HG03432 (cell line): ENCODE measurements at regions not wholly inside any gene's neighbourhood (a gene's known extent, or its start where the extent isn't known, plus 50 kb on each side); places are given as distances from the start of the nearest gene placed in this dataset.

Source experiments
- ATAC-seq: cut with Tn5 transposase; IDR thresholded peaks from one replicate; pipeline ENCODE4 v1.9.1; 2021; ENCODE audit warnings: mild to moderate bottlenecking, moderate library complexity; ENCODE audit not compliant: unreplicated experiment

DNA sequence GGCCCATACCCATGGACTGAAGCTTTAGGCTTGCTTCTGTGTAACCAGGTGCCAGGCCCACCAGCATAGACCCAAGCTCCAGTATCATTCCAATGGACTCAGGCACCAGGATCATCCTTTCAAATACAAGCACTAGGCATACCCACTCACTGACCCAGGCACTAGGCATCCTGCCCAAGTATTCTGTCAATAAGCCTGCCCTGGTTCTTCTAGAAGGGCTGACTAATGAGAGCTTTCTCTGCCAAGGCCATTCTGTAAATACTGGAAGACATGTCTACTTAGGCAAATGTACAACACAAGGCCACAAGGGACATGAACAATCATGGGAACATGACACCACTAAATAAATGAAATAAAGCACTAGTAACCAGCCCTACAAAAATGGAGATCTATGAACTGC, 352.2 kb downstream of the FSCB start:
- no peak for ATAC-seq

- ATAC-seq: no peak
Observed at GRCh38 chr14:44154446-44154845, 352.6 kb downstream of the FSCB start.

GRCh38 chr14:44151130-44151820, 355.8 kb downstream of the FSCB start:
- ATAC-seq: no peak

GRCh38 chr14:44149597-44149996, 357.5 kb downstream of the FSCB start:
- ATAC-seq: peak; percentile 61

DNA sequence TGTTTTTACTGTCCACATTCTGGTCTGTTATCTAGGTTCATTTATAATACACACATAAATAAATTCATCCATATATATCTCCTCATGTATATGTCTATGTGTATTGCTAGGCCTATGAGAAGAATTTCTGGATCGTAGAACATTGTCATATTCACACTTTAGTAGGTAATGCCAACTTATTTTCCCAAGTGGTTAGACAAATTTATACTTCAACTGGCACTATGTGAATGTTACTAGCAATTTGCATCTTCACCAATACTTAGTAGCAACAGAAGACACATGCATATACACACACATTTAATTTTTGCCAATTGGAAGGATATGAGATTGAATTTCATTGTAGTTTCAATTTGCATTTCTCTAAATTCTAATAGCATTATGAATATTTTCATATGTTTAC, 365.1 kb downstream of the FSCB start:
- ATAC-seq: no peak

DNA sequence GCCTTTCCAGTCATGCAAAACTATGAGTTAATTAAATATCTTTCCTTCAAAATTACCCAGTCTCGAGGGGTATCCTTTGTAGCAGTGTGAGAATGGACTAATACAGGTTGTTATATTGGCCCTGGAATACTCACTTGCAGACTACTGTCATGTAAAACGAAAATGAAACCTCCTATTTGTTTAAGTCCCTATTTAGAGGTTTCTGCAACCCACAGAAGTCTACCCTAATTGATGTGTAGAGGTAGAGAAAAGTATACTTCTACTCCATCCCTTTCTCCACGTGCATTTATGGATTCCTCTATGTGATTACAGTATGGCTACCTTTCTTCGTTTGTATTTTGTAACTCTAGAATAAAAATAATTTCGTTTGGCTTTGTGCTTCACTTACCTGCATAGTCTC, 371.1 kb downstream of the FSCB start:
- peak; percentile 83 for ATAC-seq

DNA sequence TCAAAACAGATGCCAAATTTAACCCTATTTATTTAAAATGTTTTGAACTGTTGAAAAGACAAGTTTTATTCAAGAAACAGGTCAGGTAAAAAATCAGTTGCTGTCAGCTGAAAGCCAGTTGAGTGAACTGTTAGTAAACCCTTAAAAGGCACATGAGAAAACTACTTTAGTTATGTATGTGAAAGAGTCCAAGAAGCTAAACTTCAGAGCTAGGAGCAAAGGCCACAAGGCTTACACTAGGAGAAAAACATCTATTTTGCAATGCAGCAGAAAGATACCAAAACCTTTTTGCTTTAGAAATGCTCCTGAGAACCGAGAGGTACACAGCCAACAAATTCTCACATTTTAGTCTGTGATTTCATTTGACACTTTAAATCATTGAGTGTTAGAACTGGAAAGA, 375.2 kb downstream of the FSCB start:
- ATAC-seq: no peak

DNA sequence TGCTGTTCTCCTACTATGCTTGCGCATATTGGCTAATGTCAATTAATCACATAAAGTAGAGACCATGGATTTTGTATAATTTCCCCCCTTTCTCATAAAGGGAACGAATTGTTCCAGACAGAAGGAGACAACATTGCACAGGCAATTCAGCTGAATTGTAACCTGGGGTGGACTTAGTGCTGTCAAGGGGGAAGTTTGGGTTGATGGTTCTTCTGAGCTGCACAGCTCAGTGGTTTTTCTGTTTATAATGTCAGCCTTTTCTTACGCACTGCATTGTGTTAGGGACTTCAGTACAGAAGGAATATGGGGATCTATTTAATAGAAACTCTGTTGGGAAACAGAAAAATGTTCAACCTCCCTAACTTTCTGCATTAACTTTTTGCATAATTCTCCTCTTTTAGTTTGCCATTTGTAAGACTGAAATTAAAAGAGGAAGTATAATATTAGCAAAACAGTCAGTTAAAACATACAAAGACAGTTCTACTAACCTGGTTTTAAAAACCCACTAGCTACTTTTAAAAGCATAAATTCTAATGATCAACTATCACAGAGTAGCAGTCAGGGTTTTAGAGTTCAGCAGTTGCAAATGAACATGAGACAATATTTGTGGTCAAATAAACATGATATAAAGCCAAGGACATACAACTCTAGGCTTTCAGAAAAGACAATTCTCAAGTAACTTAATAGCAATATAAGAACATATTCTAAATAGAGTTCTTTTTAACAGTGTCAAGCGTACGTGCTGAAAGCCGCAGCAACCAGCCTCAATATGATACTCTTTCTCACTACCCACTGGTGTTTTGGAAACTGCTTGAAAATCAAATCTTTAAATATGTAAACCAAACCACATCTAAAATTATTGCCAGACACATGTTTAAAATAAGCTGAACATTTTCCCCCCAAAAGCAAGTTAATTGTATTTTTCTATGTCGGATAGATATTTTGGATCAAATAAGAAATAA, 393.0 kb downstream of the FSCB start:
- peak; percentile 52 for ATAC-seq

GRCh38 chr14:44112774-44113460, 394.2 kb downstream of the FSCB start:
- ATAC-seq: peak; percentile 32

GRCh38 chr14:44109036-44109435, 398.0 kb downstream of the FSCB start:
- no peak for ATAC-seq

GRCh38 chr14:44108601-44109000, 398.5 kb downstream of the FSCB start:
- no peak for ATAC-seq

- no peak for ATAC-seq
Observed at GRCh38 chr14:44107156-44107555, 399.9 kb downstream of the FSCB start.

DNA sequence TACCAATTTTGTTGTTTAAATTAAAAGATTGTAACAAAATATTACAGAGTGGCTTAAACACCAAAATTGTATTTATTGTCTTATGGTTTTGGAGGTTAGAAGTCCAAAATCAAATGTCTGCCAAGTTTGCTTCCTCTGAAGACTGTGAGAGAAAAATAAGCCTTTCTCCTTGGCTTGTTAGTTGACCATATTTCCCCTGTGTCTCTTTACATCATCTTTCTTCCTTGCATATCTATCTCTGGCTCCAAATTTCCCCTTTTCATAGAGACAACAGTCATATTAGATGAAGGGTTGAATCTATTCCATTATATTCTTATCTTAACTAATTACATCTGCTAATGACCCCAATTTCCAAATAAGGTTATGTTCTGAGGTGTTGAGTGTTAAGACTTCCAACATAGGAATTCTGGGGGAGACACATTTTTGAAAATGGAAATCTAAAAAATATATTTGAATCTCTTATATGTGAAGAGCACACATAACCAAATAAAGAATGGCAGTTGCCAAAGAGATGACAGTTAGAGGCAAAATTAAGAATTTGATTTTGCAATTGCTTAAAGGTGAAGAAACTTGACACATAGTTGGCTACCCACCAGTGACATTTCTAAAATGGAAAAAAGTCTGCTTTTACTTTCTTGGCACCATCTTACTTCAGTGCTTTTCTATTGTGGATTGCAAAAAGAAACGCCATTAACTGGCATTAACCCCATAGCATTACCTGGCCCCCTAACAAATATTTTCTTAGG, 407.2 kb downstream of the FSCB start:
- no peak for ATAC-seq

DNA sequence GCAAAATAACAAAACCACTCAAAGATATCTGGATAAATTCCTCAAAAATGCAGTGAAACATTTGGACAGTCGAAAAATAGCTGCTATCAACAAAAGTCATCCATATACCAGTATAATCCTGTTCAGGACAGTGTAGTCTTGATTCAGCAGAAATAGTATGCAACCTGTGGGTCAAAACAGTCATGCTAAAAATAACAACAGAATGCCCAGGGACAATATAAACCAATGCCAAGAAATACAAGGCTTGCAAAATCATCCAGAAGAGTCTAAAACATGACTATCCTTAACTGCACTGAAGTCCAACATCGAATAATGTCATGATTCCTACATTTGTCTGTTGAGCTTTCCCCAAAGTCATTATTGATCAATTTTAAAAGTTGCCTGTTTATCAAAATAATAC, 425.9 kb downstream of the FSCB start:
- no peak for ATAC-seq

DNA sequence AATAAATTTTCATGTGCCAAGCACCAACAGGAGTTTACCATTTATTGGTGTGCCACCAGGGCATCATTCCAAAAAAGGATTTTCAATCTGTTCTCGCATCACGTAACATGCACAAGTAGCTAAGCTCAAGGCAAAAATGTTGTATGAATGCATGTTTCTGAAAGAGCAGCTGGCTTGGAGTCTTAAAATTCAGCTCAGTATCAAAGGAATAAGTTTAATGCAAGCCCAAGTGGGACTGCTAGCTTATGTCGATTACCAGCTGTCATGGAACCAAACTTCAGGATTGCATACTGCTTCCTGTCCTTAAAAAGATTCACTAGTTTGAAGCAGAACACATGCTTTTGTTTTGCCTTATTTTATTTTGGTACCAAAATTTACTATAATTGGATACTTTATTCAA, 437.0 kb downstream of the FSCB start:
- no peak for ATAC-seq

DNA sequence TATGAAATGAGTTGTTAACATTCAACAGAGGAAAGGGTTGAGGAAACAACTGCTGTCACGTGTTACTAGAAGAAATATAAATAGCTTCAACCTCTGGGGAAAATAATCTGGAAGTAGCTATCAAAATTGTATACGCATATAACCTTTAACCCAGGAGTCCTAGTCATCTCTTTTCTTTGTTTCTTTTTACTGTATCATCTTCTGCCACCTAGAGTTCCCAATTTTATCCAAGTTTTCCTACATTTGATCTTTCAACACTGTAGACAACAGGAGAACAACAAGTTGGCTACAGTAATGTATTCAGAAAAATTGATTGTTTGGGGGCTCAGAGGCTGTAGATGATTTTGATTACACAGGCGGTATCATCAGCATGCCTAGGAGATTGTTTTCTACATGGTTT, 453.7 kb downstream of the FSCB start:
- ATAC-seq: no peak

DNA sequence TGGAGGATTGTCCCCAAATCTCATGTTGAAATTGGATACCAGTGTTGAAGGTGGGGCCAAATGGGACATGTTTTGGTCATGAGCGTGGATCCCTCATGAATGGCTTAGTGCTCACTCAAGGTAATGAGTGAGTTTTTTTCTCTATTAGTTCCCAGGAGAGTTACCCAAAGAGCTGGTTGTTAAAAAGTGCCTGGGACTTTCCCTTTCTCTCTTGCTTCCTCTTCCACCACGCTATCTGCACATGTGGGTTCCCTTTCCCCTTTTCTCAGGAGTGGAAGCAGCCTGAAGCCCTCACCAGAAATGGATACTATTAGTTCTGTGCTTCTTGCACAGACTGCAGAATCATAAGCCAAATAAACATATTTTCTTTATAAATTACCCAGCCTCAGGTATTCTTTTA, 465.4 kb downstream of the FSCB start:
- peak; percentile 72 for ATAC-seq

GRCh38 chr14:44040561-44040960, 466.5 kb downstream of the FSCB start:
- no peak for ATAC-seq

DNA sequence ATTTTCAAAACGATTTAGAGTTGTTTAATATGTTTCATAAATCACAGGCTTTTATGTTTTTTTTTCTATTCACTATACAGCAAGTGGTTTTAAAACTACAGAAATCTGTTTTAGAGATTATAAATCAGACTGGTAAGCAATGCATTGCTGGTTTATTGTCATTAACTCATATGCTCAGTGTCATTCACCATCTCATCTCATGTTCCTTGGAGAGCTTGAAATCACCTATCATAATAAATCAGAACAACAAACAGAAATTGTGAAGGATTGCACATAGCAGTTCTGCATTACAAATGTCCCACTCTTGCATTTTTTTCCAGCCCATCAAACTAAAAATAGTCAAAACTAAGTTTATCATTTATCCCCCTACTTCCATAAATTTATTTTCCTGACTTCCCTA, 470.8 kb downstream of the FSCB start:
- ATAC-seq: no peak

DNA sequence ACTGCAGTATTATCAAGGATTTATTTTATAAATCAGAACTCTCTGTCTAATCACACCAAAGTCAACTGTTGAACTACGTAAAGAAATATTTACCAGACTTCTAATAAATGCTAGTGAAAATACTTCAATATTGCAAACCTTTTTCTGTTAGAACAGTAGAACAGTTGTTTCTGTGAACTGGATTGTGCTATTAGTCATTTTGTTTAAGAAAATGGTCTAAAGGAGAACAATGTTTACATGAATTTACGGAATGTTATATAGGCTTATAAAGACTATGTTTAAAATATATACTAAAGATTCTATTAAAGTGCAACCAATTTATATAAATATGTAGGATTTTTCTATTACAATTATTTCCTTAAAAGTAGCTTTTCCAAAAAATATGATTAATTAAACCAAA, 471.4 kb downstream of the FSCB start:
- no peak for ATAC-seq

GRCh38 chr14:44030831-44031383, 476.2 kb downstream of the FSCB start:
- no peak for ATAC-seq
